ENCODE measurements at regions not wholly inside any gene's neighbourhood (a gene's known extent, or its start where the extent isn't known, plus 50 kb on each side); places are given as distances from the start of the nearest gene placed in this dataset.
"Not testable (repeated sequence)": the region's sequence is repeated elsewhere in the genome, so short reads cannot be mapped to it uniquely, and the experiment has no call there.

DNA sequence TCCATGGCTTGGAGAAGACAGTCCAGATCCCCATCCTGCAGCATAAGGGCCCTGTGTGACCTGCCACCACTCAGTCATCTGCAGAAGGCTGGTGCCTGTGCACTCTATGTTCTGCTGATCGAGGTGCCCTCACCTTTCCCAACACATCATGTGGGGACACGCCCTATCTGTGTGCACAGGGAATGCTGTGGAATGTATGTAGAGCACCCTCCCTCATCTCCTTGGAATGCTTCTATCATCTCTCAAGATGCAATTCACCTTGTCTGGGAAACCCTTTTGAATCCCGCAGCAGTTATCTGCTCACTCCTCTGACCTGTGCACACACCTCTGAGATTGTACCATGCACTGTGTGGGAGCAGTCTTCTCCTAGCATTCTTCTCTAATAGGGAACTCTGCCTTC, 207.2 kb upstream of the SSTR4 start:
- DNase-seq, result no peak
- Histone ChIP-seq H3K9me2 (ENCODE audit: insufficient read depth) (no peaks in the 10 kb centered on the region), H3K79me2 (ENCODE audit: insufficient read depth) (no peaks in the 10 kb centered on the region), H3K4me3 (no peak overlapping the region), H3K9me3 (ENCODE audit: low read depth) (no peaks in the 10 kb centered on the region), H3K4me2 (ENCODE audit: unreplicated experiment) (no peak overlapping the region), H2AFZ (no peak overlapping the region), H3K27me3 (replicated peaks; ENCODE audit: insufficient read depth) (peaks cover 12% of the 10 kb centered on the region), H3K36me3 (ENCODE audit: low read depth) (no peaks in the 10 kb centered on the region), H3F3A (ENCODE audit: insufficient read depth) (no peaks in the 10 kb centered on the region), H3K9ac (no peak overlapping the region), H4K20me1 (ENCODE audit: insufficient read depth) (no peaks in the 10 kb centered on the region), H3K27ac (no peak overlapping the region), H3K4me1 (ENCODE audit: insufficient read depth) (no peaks in the 10 kb centered on the region)
- TF ChIP-seq EZH2phosphoT487 (IDR thresholded peaks at IDR 0.05; ENCODE audit: insufficient read depth, low read depth), result no peak
- in situ Hi-C loops (cut with MboI), result no loop called here
- WGBS, 2 experiments (ENCODE audit: low coverage in 1 of 2, low lambda C conversion rate in 2 of 2, missing lambda C conversion rate in 2 of 2), result 38 to 52% methylated on average over 3 of the region's 3 CpGs

GRCh38 chr20:22829356-22829755, 205.8 kb upstream of the SSTR4 start:
- in situ Hi-C loops (cut with MboI), result no loop called here
- H3K79me2 ChIP-seq (ENCODE audit: insufficient read depth), result no peaks in the 10 kb centered on the region
- H3K9me2 ChIP-seq (ENCODE audit: insufficient read depth), result no peaks in the 10 kb centered on the region
- no peaks in the 10 kb centered on the region for H4K20me1 ChIP-seq (ENCODE audit: insufficient read depth)
- H3K9ac ChIP-seq, result no peak overlapping the region
- no peak overlapping the region for H3K4me2 ChIP-seq (ENCODE audit: unreplicated experiment)
- H3K27me3 ChIP-seq (replicated peaks; ENCODE audit: insufficient read depth), result peaks cover 12% of the 10 kb centered on the region
- H3F3A ChIP-seq (ENCODE audit: insufficient read depth), result no peaks in the 10 kb centered on the region
- no peak for TF ChIP-seq EZH2 (IDR thresholded peaks at IDR 0.05; ENCODE audit: insufficient read depth, poor library complexity, severe bottlenecking)
- TF ChIP-seq EZH2phosphoT487 (IDR thresholded peaks at IDR 0.05; ENCODE audit: insufficient read depth, low read depth), result no peak
- H3K9me3 ChIP-seq (ENCODE audit: low read depth), result no peaks in the 10 kb centered on the region
- DNase-seq, result no peak
- no peaks in the 10 kb centered on the region for H3K4me1 ChIP-seq (ENCODE audit: insufficient read depth)
- WGBS, 2 experiments (ENCODE audit: low coverage in 1 of 2, low lambda C conversion rate in 2 of 2, missing lambda C conversion rate in 2 of 2), result 10 to 24% methylated on average over 3 of the region's 3 CpGs
- no peak overlapping the region for H3K27ac ChIP-seq
- H3K4me3 ChIP-seq, result no peak overlapping the region
- H3K36me3 ChIP-seq (ENCODE audit: low read depth), result no peaks in the 10 kb centered on the region
- no peak overlapping the region for H2AFZ ChIP-seq

DNA sequence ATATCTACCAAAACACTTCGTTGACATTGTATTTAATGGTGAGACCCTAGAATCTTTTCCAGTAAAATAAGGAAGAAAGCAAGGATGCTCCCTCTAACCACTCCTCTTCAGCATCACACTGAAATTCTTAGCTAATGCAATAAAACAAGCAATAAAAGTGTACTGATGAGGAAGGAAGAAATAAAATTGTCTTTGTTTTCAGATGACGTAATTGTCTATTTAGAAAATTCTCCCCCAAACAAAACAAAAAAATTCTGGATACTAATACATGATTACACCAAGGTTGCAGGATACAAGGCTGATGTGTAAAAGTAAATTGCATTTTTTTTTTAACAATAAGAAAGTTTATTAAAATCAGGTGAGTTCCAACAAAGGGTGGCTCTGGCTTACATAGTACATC, 205.0 kb upstream of the SSTR4 start:
- Histone ChIP-seq H3K4me2 (ENCODE audit: unreplicated experiment) (no peak overlapping the region), H4K20me1 (ENCODE audit: insufficient read depth) (no peaks in the 10 kb centered on the region), H3K27me3 (replicated peaks; ENCODE audit: insufficient read depth) (peaks cover 16% of the 10 kb centered on the region), H3K36me3 (ENCODE audit: low read depth) (no peaks in the 10 kb centered on the region), H2AFZ (no peak overlapping the region), H3F3A (ENCODE audit: insufficient read depth) (no peaks in the 10 kb centered on the region), H3K9me3 (ENCODE audit: low read depth) (no peaks in the 10 kb centered on the region), H3K4me3 (no peak overlapping the region), H3K9me2 (ENCODE audit: insufficient read depth) (no peaks in the 10 kb centered on the region), H3K79me2 (ENCODE audit: insufficient read depth) (no peaks in the 10 kb centered on the region), H3K9ac (no peak overlapping the region), H3K27ac (no peak overlapping the region), H3K4me1 (ENCODE audit: insufficient read depth) (no peaks in the 10 kb centered on the region)
- no peak for DNase-seq
- no peak for TF ChIP-seq EZH2phosphoT487 (IDR thresholded peaks at IDR 0.05; ENCODE audit: insufficient read depth, low read depth)
- no peak for TF ChIP-seq EZH2 (IDR thresholded peaks at IDR 0.05; ENCODE audit: insufficient read depth, poor library complexity, severe bottlenecking)
- WGBS, 2 experiments (ENCODE audit: low coverage in 1 of 2, low lambda C conversion rate in 2 of 2, missing lambda C conversion rate in 2 of 2), result 4% methylated on average over 2 of the region's 2 CpGs
- in situ Hi-C loops (cut with MboI), result no loop called here

DNA sequence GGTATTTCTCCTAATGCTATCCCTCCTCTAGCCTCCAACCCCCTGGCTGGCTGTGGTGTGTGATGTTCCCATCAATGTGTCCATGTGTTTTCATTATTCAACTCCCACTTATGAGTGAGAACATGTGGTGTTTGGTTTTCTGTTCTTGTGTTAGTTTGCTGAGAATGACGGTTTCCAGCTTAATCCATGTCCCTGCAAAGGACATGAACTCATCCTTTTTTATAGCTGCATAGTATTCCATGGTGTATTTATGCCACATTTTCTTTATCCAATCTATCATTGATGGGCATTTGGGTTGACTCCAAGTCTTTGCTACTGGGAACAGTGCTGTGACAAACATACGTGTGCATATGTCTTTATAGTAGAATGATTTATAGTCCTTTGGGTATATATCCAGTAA, 204.4 kb upstream of the SSTR4 start:
- H2AFZ ChIP-seq; in situ Hi-C loops (cut with MboI): not testable (repeated sequence)

DNA sequence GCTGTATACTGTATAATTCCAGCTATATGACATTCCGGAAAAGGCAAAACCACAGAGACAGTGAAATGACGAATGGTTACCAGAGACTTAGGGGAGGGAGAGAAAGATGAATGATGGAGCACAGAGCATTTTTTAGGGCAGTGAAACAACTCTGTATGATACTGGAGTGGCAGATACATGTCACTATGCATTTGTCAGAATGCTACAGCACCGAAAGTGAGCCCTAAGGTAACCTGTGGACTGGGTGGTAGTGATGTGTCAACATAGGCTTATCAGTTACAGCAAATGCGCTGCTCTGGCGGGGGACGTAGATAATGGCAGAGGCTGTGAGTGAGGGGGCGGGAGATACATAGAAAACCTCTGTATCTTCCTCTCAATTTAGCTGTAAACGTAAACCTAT, 201.3 kb upstream of the SSTR4 start:
- Histone ChIP-seq H3K36me3 (ENCODE audit: low read depth) (no peaks in the 10 kb centered on the region), H3K9me2 (ENCODE audit: insufficient read depth) (no peaks in the 10 kb centered on the region), H4K20me1 (ENCODE audit: insufficient read depth) (no peaks in the 10 kb centered on the region), H3K79me2 (ENCODE audit: insufficient read depth) (no peaks in the 10 kb centered on the region), H3K9ac (no peak overlapping the region), H3K27me3 (replicated peaks; ENCODE audit: insufficient read depth) (peaks cover 17% of the 10 kb centered on the region), H3K4me3 (no peak overlapping the region), H3K4me2 (ENCODE audit: unreplicated experiment) (no peak overlapping the region), H3K4me1 (ENCODE audit: insufficient read depth) (0 out of 2 replicates have a peak, but pooled peaks cover 5% of the 10 kb centered on the region), H3K9me3 (ENCODE audit: low read depth) (no peaks in the 10 kb centered on the region), H3F3A (ENCODE audit: insufficient read depth) (no peaks in the 10 kb centered on the region), H2AFZ (no peak overlapping the region), H3K27ac (no peak overlapping the region)
- WGBS, 2 experiments (ENCODE audit: low coverage in 1 of 2, low lambda C conversion rate in 2 of 2, missing lambda C conversion rate in 2 of 2), result 54 to 58% methylated on average over 8 of the region's 8 CpGs
- TF ChIP-seq EZH2phosphoT487 (IDR thresholded peaks at IDR 0.05; ENCODE audit: insufficient read depth, low read depth) (no peak), EZH2 (IDR thresholded peaks at IDR 0.05; ENCODE audit: insufficient read depth, poor library complexity, severe bottlenecking) (no peak)
- DNase-seq, result no peak
- in situ Hi-C loops (cut with MboI), result no loop called here

More for the DNA sequence above, 204.4 kb upstream of the SSTR4 start:
- H3K9me3 ChIP-seq (ENCODE audit: low read depth); H3K36me3 ChIP-seq (ENCODE audit: low read depth); H3K9me2 ChIP-seq (ENCODE audit: insufficient read depth); H3K4me3 ChIP-seq; H4K20me1 ChIP-seq (ENCODE audit: insufficient read depth); H3K79me2 ChIP-seq (ENCODE audit: insufficient read depth); H3K9ac ChIP-seq; H3F3A ChIP-seq (ENCODE audit: insufficient read depth); DNase-seq; H3K27ac ChIP-seq; H3K4me2 ChIP-seq (ENCODE audit: unreplicated experiment); H3K4me1 ChIP-seq (ENCODE audit: insufficient read depth): not testable (repeated sequence)
- H3K27me3 ChIP-seq (replicated peaks; ENCODE audit: insufficient read depth), result peaks cover 17% of the 10 kb centered on the region
- 22 to 26% methylated on average over 2 of the region's 2 CpGs for WGBS, 2 experiments (ENCODE audit: low coverage in 1 of 2, low lambda C conversion rate in 2 of 2, missing lambda C conversion rate in 2 of 2)
